ENCODE measurements at regions not wholly inside any gene's neighbourhood (a gene's known extent, or its start where the extent isn't known, plus 50 kb on each side); places are given as distances from the start of the nearest gene placed in this dataset.
"Not testable (repeated sequence)": the region's sequence is repeated elsewhere in the genome, so short reads cannot be mapped to it uniquely, and the experiment has no call there.

- Histone ChIP-seq H3K4me3 (ENCODE audit: low read depth in 1 of 2, low read length in 2 of 2) (no peak overlapping the region), H3K27ac (ENCODE audit: low read depth in 2 of 2, low read length in 1 of 2) (no peak overlapping the region), H3K27me3 (ENCODE audit: control insufficient read depth in 1 of 2, insufficient read depth in 2 of 2, low read length in 2 of 2) (no peaks in the 10 kb centered on the region), H3K36me3 (ENCODE audit: control insufficient read depth in 2 of 2, insufficient read depth in 2 of 2, low read length in 1 of 2) (no peaks in the 10 kb centered on the region), H3K9me3 (ENCODE audit: control insufficient read depth in 2 of 2, insufficient read depth in 1 of 2, low read depth in 1 of 2, low read length in 1 of 2) (no peaks in the 10 kb centered on the region), H3K4me1 (ENCODE audit: control insufficient read depth in 2 of 2, insufficient read depth in 2 of 2, low read length in 1 of 2) (no peaks in the 10 kb centered on the region)
These were observed 866.1 kb upstream of the ADGRB3 start for GRCh38 chr6:67768972-67769371.

- not testable (repeated sequence) for H3K9me3 ChIP-seq (ENCODE audit: control insufficient read depth in 2 of 2, insufficient read depth in 1 of 2, low read depth in 1 of 2, low read length in 1 of 2); H3K27me3 ChIP-seq (ENCODE audit: control insufficient read depth in 1 of 2, insufficient read depth in 2 of 2, low read length in 2 of 2); H3K36me3 ChIP-seq (ENCODE audit: control insufficient read depth in 2 of 2, insufficient read depth in 2 of 2, low read length in 1 of 2); H3K4me1 ChIP-seq (ENCODE audit: control insufficient read depth in 2 of 2, insufficient read depth in 2 of 2, low read length in 1 of 2); H3K27ac ChIP-seq (ENCODE audit: low read depth in 2 of 2, low read length in 1 of 2); H3K4me3 ChIP-seq (ENCODE audit: low read depth in 1 of 2, low read length in 2 of 2)
- 83 to 88% methylated on average over 4 of the region's 4 CpGs for WGBS, 2 donors
These were observed 867.8 kb upstream of the ADGRB3 start for GRCh38 chr6:67767046-67767822.

- H3K27me3 ChIP-seq (ENCODE audit: control insufficient read depth in 1 of 2, insufficient read depth in 2 of 2, low read length in 2 of 2), result no peaks in the 10 kb centered on the region
- no peak overlapping the region for H3K4me3 ChIP-seq (ENCODE audit: low read depth in 1 of 2, low read length in 2 of 2)
- no peak overlapping the region for H3K27ac ChIP-seq (ENCODE audit: low read depth in 2 of 2, low read length in 1 of 2)
- H3K4me1 ChIP-seq (ENCODE audit: control insufficient read depth in 2 of 2, insufficient read depth in 2 of 2, low read length in 1 of 2), result no peaks in the 10 kb centered on the region
- 24 to 29% methylated on average over 1 of the region's 1 CpG for WGBS, 2 donors
- no peaks in the 10 kb centered on the region for H3K36me3 ChIP-seq (ENCODE audit: control insufficient read depth in 2 of 2, insufficient read depth in 2 of 2, low read length in 1 of 2)
- no peaks in the 10 kb centered on the region for H3K9me3 ChIP-seq (ENCODE audit: control insufficient read depth in 2 of 2, insufficient read depth in 1 of 2, low read depth in 1 of 2, low read length in 1 of 2)
These were observed 869.0 kb upstream of the ADGRB3 start for GRCh38 chr6:67766057-67766456.

- peaks cover 5 to 14% of the 10 kb centered on the region in 2 donors for H3K9me3 ChIP-seq (ENCODE audit: control insufficient read depth in 2 of 2, insufficient read depth in 1 of 2, low read depth in 1 of 2, low read length in 1 of 2)
- no peaks in the 10 kb centered on the region for H3K36me3 ChIP-seq (ENCODE audit: control insufficient read depth in 2 of 2, insufficient read depth in 2 of 2, low read length in 1 of 2)
- 52 to 57% methylated on average over 1 of the region's 1 CpG for WGBS, 2 donors
- H3K4me1 ChIP-seq (ENCODE audit: control insufficient read depth in 2 of 2, insufficient read depth in 2 of 2, low read length in 1 of 2), result no peaks in the 10 kb centered on the region
- H3K4me3 ChIP-seq (ENCODE audit: low read depth in 1 of 2, low read length in 2 of 2), result no peak overlapping the region
- no peaks in the 10 kb centered on the region for H3K27me3 ChIP-seq (ENCODE audit: control insufficient read depth in 1 of 2, insufficient read depth in 2 of 2, low read length in 2 of 2)
- no peak overlapping the region for H3K27ac ChIP-seq (ENCODE audit: low read depth in 2 of 2, low read length in 1 of 2)
These were observed 876.1 kb upstream of the ADGRB3 start for GRCh38 chr6:67759001-67759400.

- H3K27me3 ChIP-seq (ENCODE audit: control insufficient read depth in 1 of 2, insufficient read depth in 2 of 2, low read length in 2 of 2), result no peaks in the 10 kb centered on the region
- H3K27ac ChIP-seq (ENCODE audit: low read depth in 2 of 2, low read length in 1 of 2), result no peak overlapping the region
- no peaks in the 10 kb centered on the region for H3K4me1 ChIP-seq (ENCODE audit: control insufficient read depth in 2 of 2, insufficient read depth in 2 of 2, low read length in 1 of 2)
- H3K9me3 ChIP-seq (ENCODE audit: control insufficient read depth in 2 of 2, insufficient read depth in 1 of 2, low read depth in 1 of 2, low read length in 1 of 2), result peaks cover 5 to 14% of the 10 kb centered on the region in 2 donors
- H3K4me3 ChIP-seq (ENCODE audit: low read depth in 1 of 2, low read length in 2 of 2), result no peak overlapping the region
- WGBS, 2 donors, result 64 to 68% methylated on average over 3 of the region's 3 CpGs
- H3K36me3 ChIP-seq (ENCODE audit: control insufficient read depth in 2 of 2, insufficient read depth in 2 of 2, low read length in 1 of 2), result no peaks in the 10 kb centered on the region
These were observed 877.5 kb upstream of the ADGRB3 start for GRCh38 chr6:67757465-67758033.

GRCh38 chr6:67748521-67748920 lies 886.6 kb upstream of the ADGRB3 start:
- 75 to 96% methylated on average over 1 of the region's 1 CpG for WGBS, 2 donors
- H3K36me3 ChIP-seq (ENCODE audit: control insufficient read depth in 2 of 2, insufficient read depth in 2 of 2, low read length in 1 of 2), result no peaks in the 10 kb centered on the region
- H3K27ac ChIP-seq (ENCODE audit: low read depth in 2 of 2, low read length in 1 of 2), result no peak overlapping the region
- H3K4me3 ChIP-seq (ENCODE audit: low read depth in 1 of 2, low read length in 2 of 2), result no peak overlapping the region
- no peaks in the 10 kb centered on the region for H3K4me1 ChIP-seq (ENCODE audit: control insufficient read depth in 2 of 2, insufficient read depth in 2 of 2, low read length in 1 of 2)
- H3K27me3 ChIP-seq (ENCODE audit: control insufficient read depth in 1 of 2, insufficient read depth in 2 of 2, low read length in 2 of 2), result no peaks in the 10 kb centered on the region
- no peaks in the 10 kb centered on the region for H3K9me3 ChIP-seq (ENCODE audit: control insufficient read depth in 2 of 2, insufficient read depth in 1 of 2, low read depth in 1 of 2, low read length in 1 of 2)

GRCh38 chr6:67736816-67737215 lies 898.3 kb upstream of the ADGRB3 start:
- H3K36me3 ChIP-seq (ENCODE audit: control insufficient read depth in 2 of 2, insufficient read depth in 2 of 2, low read length in 1 of 2), result no peaks in the 10 kb centered on the region
- no peaks in the 10 kb centered on the region for H3K27me3 ChIP-seq (ENCODE audit: control insufficient read depth in 1 of 2, insufficient read depth in 2 of 2, low read length in 2 of 2)
- no peaks in the 10 kb centered on the region for H3K4me1 ChIP-seq (ENCODE audit: control insufficient read depth in 2 of 2, insufficient read depth in 2 of 2, low read length in 1 of 2)
- H3K27ac ChIP-seq (ENCODE audit: low read depth in 2 of 2, low read length in 1 of 2), result no peak overlapping the region
- peaks cover 0 to 10% of the 10 kb centered on the region in 2 donors for H3K9me3 ChIP-seq (ENCODE audit: control insufficient read depth in 2 of 2, insufficient read depth in 1 of 2, low read depth in 1 of 2, low read length in 1 of 2)
- H3K4me3 ChIP-seq (ENCODE audit: low read depth in 1 of 2, low read length in 2 of 2), result no peak overlapping the region

GRCh38 chr6:67736161-67736560 lies 898.9 kb upstream of the ADGRB3 start:
- H3K36me3 ChIP-seq (ENCODE audit: control insufficient read depth in 2 of 2, insufficient read depth in 2 of 2, low read length in 1 of 2), result no peaks in the 10 kb centered on the region
- H3K27me3 ChIP-seq (ENCODE audit: control insufficient read depth in 1 of 2, insufficient read depth in 2 of 2, low read length in 2 of 2), result no peaks in the 10 kb centered on the region
- H3K4me1 ChIP-seq (ENCODE audit: control insufficient read depth in 2 of 2, insufficient read depth in 2 of 2, low read length in 1 of 2), result no peaks in the 10 kb centered on the region
- H3K4me3 ChIP-seq (ENCODE audit: low read depth in 1 of 2, low read length in 2 of 2), result no peak overlapping the region
- no peak overlapping the region for H3K27ac ChIP-seq (ENCODE audit: low read depth in 2 of 2, low read length in 1 of 2)
- peaks cover 0 to 10% of the 10 kb centered on the region in 2 donors for H3K9me3 ChIP-seq (ENCODE audit: control insufficient read depth in 2 of 2, insufficient read depth in 1 of 2, low read depth in 1 of 2, low read length in 1 of 2)

- Histone ChIP-seq H3K36me3 (ENCODE audit: control insufficient read depth in 2 of 2, insufficient read depth in 2 of 2, low read length in 1 of 2) (no peaks in the 10 kb centered on the region), H3K27ac (ENCODE audit: low read depth in 2 of 2, low read length in 1 of 2) (no peak overlapping the region), H3K27me3 (ENCODE audit: control insufficient read depth in 1 of 2, insufficient read depth in 2 of 2, low read length in 2 of 2) (no peaks in the 10 kb centered on the region), H3K9me3 (ENCODE audit: control insufficient read depth in 2 of 2, insufficient read depth in 1 of 2, low read depth in 1 of 2, low read length in 1 of 2) (peaks cover 0 to 10% of the 10 kb centered on the region in 2 donors), H3K4me1 (ENCODE audit: control insufficient read depth in 2 of 2, insufficient read depth in 2 of 2, low read length in 1 of 2) (no peaks in the 10 kb centered on the region), H3K4me3 (ENCODE audit: low read depth in 1 of 2, low read length in 2 of 2) (no peak overlapping the region)
- WGBS, 2 donors, result 78 to 79% methylated on average over 1 of the region's 1 CpG
These were observed 899.5 kb upstream of the ADGRB3 start for GRCh38 chr6:67735623-67736022.

GRCh38 chr6:67722861-67723261 lies 912.2 kb upstream of the ADGRB3 start:
- H3K27me3 ChIP-seq (ENCODE audit: control insufficient read depth in 1 of 2, insufficient read depth in 2 of 2, low read length in 2 of 2), result no peaks in the 10 kb centered on the region
- WGBS, 2 donors, result 80 to 81% methylated on average over 13 to 14 of the region's 14 CpGs
- no peaks in the 10 kb centered on the region for H3K36me3 ChIP-seq (ENCODE audit: control insufficient read depth in 2 of 2, insufficient read depth in 2 of 2, low read length in 1 of 2)
- peaks cover 0 to 5% of the 10 kb centered on the region in 2 donors for H3K9me3 ChIP-seq (ENCODE audit: control insufficient read depth in 2 of 2, insufficient read depth in 1 of 2, low read depth in 1 of 2, low read length in 1 of 2)
- H3K4me3 ChIP-seq (ENCODE audit: low read depth in 1 of 2, low read length in 2 of 2), result no peak overlapping the region
- no peak overlapping the region for H3K27ac ChIP-seq (ENCODE audit: low read depth in 2 of 2, low read length in 1 of 2)
- no peaks in the 10 kb centered on the region for H3K4me1 ChIP-seq (ENCODE audit: control insufficient read depth in 2 of 2, insufficient read depth in 2 of 2, low read length in 1 of 2)

Measured in esophagus (tissue), 2 donors.